ENCODE measurements at regions not wholly inside any gene's neighbourhood (a gene's known extent, or its start where the extent isn't known, plus 50 kb on each side); places are given as distances from the start of the nearest gene placed in this dataset.

DNA sequence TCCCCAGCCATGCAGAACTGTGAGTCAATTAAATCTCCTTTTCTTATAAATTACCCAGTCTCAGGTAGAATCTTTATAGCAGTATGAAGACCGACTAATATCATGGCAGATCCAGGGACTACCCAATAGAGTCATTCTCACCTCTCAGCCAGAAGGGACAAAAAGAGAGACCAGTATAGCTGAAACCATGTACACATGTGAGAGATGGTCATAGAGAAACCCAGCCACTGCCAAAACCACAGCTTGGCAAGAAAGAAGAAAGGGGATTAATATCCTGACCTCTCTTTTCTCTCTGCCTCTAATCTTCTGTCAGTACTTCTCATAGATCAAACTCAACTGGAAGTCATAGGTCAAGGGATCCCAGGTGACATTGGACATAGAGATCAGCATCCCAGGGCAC, 109.8 kb downstream of the CCDC34 start:
- Histone ChIP-seq H3K4me3 (no peak overlapping the region), H3K4me1 (no peaks in the 10 kb centered on the region), H3K27ac (no peak overlapping the region), H3K9me3 (no peaks in the 10 kb centered on the region), H3K36me3 (no peaks in the 10 kb centered on the region), H3K27me3 (no peaks in the 10 kb centered on the region)
- TF ChIP-seq POLR2A (IDR thresholded peaks at IDR 0.05) = no peak
- TF ChIP-seq, protein P1, sequence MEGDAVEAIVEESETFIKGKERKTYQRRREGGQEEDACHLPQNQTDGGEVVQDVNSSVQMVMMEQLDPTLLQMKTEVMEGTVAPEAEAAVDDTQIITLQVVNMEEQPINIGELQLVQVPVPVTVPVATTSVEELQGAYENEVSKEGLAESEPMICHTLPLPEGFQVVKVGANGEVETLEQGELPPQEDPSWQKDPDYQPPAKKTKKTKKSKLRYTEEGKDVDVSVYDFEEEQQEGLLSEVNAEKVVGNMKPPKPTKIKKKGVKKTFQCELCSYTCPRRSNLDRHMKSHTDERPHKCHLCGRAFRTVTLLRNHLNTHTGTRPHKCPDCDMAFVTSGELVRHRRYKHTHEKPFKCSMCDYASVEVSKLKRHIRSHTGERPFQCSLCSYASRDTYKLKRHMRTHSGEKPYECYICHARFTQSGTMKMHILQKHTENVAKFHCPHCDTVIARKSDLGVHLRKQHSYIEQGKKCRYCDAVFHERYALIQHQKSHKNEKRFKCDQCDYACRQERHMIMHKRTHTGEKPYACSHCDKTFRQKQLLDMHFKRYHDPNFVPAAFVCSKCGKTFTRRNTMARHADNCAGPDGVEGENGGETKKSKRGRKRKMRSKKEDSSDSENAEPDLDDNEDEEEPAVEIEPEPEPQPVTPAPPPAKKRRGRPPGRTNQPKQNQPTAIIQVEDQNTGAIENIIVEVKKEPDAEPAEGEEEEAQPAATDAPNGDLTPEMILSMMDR (IDR thresholded peaks at IDR 0.05) = no peak
- no peak for DNase-seq
- intact Hi-C loops (cut with DNase I; ENCODE audit: low total_unique reads) = no loop called here

GRCh38 chr11:27250867-27251665, 111.9 kb downstream of the CCDC34 start:
- no peaks in the 10 kb centered on the region for H3K4me1 ChIP-seq
- no peaks in the 10 kb centered on the region for H3K36me3 ChIP-seq
- H3K4me3 ChIP-seq = no peak overlapping the region
- peak overlapping the region in 1 of 2 donors; percentile 36 for H3K27ac ChIP-seq
- TF ChIP-seq, protein P1 (IDR thresholded peaks at IDR 0.05) = no peak
- no peak for TF ChIP-seq POLR2A (IDR thresholded peaks at IDR 0.05)
- H3K27me3 ChIP-seq = no peaks in the 10 kb centered on the region
- intact Hi-C loops (cut with DNase I; ENCODE audit: low total_unique reads) = no loop called here
- no peaks in the 10 kb centered on the region for H3K9me3 ChIP-seq
- DNase-seq = no peak

DNA sequence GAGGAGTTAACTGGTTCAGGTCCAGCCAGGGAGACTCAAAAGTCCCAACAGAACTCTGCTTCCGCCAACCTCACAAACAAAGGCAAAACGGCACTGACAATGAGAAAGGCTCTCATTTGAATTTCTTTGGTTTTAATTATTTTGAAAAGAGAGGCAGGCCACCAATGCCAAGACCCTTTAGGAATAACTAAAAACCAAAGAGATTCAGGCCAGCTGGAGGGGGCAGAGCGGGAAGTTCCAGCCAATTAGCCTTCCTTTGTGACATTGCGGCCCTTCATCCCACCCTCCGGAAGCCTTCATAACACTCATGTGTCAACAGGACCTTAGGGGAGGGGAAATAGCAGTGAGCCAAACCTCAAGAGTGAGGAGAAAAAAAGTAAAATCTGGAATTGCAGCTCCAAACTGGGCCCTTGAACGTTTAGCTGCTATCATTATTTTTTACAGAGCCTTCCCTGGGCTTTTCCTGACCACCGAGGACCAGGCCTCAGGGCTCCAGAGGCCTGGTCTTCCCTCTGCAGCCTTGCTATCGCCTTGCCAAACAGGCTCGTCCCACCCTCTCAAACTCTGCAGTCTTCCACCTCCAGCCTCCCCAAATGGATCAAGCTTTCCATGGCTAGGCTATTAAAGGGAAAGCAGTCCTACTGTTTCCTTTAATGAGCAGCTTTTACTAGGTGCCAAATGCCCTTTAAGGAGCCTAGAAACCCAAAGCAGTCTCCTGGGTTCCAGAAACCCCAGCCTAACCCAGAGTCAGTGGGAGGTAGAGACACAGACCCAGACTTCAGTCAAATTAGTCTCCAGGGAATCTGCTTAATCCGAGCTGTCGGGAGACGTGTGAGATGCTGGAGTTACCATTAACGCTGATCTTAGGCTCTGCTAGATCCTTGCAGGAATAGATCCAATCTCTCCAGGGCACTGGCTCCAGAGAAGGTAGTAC, 114.2 kb downstream of the CCDC34 start:
- Histone ChIP-seq H3K27ac (peak overlapping the region in 1 of 2 donors; percentile 9), H3K9me3 (no peaks in the 10 kb centered on the region), H3K27me3 (no peaks in the 10 kb centered on the region), H3K4me1 (no peaks in the 10 kb centered on the region), H3K4me3 (no peak overlapping the region), H3K36me3 (no peaks in the 10 kb centered on the region)
- TF ChIP-seq POLR2A (IDR thresholded peaks at IDR 0.05) = no peak
- TF ChIP-seq, protein P1 (IDR thresholded peaks at IDR 0.05) = no peak
- intact Hi-C loops (cut with DNase I; ENCODE audit: low total_unique reads) = no loop called here
- DNase-seq = no peak

DNA sequence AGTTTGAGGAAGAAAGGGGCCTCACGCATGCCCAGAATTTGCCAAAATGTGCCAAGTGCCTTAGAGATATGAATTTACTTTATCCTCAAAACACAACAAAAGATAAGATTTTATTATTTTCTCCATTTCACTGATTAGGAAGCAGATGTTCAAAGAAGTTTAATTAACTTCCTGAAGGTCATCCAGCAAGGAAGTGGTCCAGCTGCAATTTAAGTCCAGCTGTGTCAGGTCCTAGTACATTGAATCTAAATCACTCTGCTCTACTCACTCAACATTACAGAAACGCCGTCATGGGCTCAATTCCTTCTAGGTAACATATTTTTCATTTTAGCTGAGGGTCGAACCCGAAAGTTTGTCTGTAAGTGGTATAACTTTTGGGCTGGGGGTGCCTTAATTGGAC, 115.4 kb downstream of the CCDC34 start:
- intact Hi-C loops (cut with DNase I; ENCODE audit: low total_unique reads) = no loop called here
- Histone ChIP-seq H3K9me3 (no peaks in the 10 kb centered on the region), H3K4me3 (no peak overlapping the region), H3K36me3 (no peaks in the 10 kb centered on the region), H3K27ac (no peak overlapping the region), H3K4me1 (no peaks in the 10 kb centered on the region), H3K27me3 (no peaks in the 10 kb centered on the region)
- TF ChIP-seq, protein P1 (IDR thresholded peaks at IDR 0.05) = no peak
- no peak for TF ChIP-seq POLR2A (IDR thresholded peaks at IDR 0.05)
- DNase-seq = no peak

DNA sequence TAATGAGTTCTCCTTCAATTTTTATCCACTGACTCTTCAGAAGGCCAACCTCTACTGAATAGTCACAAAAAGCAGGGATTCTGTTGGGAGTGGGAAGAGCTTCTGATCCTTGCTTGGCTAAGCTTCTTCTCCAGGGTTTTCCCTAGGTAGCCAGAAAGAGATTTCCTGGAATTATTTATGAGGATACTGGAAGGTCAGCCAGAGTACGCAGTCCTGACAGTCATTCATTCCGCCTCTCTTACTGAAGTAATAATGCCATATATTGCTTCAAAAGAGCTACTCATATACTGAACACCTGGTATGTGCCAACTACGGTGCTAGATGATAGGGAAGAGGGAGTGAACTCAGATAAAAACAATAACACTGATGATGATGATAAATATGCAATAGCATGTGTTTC, 116.1 kb downstream of the CCDC34 start:
- Histone ChIP-seq H3K36me3 (no peaks in the 10 kb centered on the region), H3K9me3 (no peaks in the 10 kb centered on the region), H3K27me3 (no peaks in the 10 kb centered on the region), H3K27ac (peak overlapping the region in 1 of 2 donors; percentile 3), H3K4me1 (no peaks in the 10 kb centered on the region), H3K4me3 (no peak overlapping the region)
- intact Hi-C loops (cut with DNase I; ENCODE audit: low total_unique reads) = no loop called here
- no peak for DNase-seq
- no peak for TF ChIP-seq POLR2A (IDR thresholded peaks at IDR 0.05)
- TF ChIP-seq, protein P1 (IDR thresholded peaks at IDR 0.05) = no peak

All from uterus (tissue), 3 donors.